WI38 (cell line): ENCODE measurements at regions not wholly inside any gene's neighbourhood (a gene's known extent, or its start where the extent isn't known, plus 50 kb on each side); places are given as distances from the start of the nearest gene placed in this dataset.
"Not testable (repeated sequence)": the region's sequence is repeated elsewhere in the genome, so short reads cannot be mapped to it uniquely, and the experiment has no call there.

Experiments
- H3K4me3 ChIP-seq: 2 replicates; pipeline ENCODE4 v1.5.1; 2011; ENCODE audit warnings: low read depth, mild to moderate bottlenecking, control low read depth, low read length
- TF ChIP-seq, protein P1 (sequence below): IDR thresholded peaks from 2 replicates; pipeline ENCODE4 v1.5.1; 2012; ENCODE audit warnings: low read depth, mild to moderate bottlenecking, control low read depth, low read length

- not testable (repeated sequence) for H3K4me3 ChIP-seq
Observed at GRCh38 chr21:32823296-32823695, 51.7 kb upstream of the PAXBP1 start.

DNA sequence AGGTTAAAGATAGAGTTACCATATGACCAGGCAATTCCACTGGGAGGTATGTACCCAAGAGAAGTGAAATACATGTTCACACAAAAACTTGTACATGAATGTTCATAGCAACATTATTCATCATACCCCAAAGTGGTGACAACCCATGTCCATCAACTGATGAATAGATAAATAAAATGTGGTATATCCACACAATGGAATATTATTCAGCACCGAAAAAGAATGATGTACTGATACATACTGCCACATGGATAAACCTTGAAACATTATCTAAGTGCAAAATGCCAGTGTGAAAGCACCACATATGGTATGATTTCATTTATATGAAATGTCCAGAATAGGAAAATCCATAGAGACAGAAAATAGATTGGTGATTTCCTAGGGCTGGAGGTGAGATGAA lies 53.4 kb upstream of the PAXBP1 start:
- H3K4me3 ChIP-seq, result no peak overlapping the region
- TF ChIP-seq, protein P1, sequence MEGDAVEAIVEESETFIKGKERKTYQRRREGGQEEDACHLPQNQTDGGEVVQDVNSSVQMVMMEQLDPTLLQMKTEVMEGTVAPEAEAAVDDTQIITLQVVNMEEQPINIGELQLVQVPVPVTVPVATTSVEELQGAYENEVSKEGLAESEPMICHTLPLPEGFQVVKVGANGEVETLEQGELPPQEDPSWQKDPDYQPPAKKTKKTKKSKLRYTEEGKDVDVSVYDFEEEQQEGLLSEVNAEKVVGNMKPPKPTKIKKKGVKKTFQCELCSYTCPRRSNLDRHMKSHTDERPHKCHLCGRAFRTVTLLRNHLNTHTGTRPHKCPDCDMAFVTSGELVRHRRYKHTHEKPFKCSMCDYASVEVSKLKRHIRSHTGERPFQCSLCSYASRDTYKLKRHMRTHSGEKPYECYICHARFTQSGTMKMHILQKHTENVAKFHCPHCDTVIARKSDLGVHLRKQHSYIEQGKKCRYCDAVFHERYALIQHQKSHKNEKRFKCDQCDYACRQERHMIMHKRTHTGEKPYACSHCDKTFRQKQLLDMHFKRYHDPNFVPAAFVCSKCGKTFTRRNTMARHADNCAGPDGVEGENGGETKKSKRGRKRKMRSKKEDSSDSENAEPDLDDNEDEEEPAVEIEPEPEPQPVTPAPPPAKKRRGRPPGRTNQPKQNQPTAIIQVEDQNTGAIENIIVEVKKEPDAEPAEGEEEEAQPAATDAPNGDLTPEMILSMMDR, result no peak

DNA sequence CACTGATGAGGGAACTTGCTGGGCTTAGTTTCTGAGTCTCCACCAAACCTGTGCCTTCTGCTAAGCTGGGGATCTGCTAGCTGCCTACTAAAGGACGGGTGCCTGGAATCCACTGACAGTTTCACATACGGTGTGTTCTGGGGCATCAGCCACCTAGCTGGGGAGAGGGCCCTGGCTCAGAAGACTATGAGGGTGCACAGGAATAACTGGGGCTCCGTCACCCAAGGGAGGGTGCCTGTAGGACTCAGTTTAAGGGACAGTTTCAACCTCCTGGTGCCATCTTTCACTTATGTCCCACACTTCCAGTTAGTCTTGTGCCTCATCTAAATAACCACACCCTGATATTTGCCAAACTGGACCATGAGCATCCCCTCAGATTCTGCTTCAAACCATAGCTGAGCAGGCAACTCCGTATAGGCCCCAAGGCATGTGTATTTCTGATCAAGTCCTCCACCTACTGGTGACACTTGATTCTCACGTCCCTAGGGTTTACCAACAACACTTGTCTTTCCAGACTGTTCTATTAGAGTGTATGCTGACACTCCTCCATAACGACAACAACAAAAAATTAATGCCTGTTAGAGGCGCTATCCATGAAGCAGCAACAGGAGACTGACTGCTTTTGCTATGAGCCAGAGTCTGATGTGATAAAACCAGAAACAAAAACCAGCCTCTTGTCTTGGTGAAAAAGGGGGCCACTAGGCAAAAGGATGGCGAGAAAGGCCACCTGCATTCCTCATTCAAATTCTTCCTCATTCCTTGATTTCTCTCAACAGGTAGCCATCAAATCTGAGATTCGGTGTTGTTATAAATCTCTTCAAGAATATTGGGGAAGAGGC lies 55.0 kb upstream of the PAXBP1 start:
- no peak overlapping the region for H3K4me3 ChIP-seq
- TF ChIP-seq, protein P1, result peak; percentile 36; the same call in 1 of the 2 replicates

DNA sequence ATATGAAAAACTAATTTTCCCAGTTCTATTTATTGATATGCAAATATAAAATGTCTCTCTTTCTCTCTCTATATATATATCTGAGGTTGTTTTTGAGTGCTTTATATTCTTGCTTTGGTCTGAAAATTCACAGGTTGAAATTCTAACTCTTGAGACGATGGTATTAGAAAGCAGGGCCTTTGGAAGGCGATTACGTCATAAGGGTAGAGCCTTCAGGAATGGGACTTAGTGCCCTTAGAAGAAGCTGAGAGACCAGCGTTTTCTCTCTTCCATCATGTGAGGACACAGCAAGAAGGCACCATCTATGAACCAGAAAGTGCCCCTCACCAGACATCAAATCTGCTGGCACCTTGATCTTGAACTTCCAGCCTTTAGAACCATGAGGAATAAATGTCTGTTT lies 57.4 kb upstream of the PAXBP1 start:
- no peak overlapping the region for H3K4me3 ChIP-seq
- TF ChIP-seq, protein P1, result no peak

- TF ChIP-seq, protein P1, result no peak
Observed at GRCh38 chr21:32829504-32829903, 57.9 kb upstream of the PAXBP1 start.

GRCh38 chr21:32831779-32832178 lies 60.2 kb upstream of the PAXBP1 start:
- not testable (repeated sequence) for H3K4me3 ChIP-seq

More at GRCh38 chr21:32829504-32829903, 57.9 kb upstream of the PAXBP1 start:
- H3K4me3 ChIP-seq, result no peak overlapping the region

DNA sequence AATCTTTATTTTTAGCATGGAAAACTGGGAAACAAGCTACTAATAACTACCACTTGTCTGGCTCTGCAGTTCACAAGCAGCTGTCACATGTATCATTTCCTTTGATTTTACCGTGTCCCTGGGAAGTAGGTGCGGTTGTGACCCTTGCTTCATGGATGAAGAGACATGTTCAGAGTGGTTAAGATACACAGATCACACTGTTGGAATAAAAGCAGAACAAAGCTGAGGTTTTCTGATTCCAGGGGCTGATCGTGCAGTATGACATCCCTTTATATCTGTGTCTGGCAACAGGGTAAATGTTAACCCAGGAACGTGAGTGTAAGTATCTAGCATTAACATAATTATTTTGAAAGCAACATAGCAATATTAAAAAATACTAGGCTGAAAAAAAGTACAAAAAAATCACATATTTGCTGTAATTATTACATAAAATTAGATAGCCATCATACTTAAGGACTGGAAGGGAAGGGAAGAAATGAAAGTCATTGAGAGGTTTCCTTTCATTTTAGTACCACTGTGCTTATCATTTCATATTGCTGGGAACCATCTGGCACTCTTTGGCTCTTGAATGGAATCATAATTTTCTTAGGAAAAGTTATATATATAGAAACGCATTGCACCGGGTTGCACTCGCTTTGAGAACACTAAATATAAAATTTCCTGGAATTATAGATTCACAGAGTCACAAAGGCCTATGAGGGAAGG lies 62.8 kb upstream of the PAXBP1 start:
- TF ChIP-seq, protein P1, result no peak

GRCh38 chr21:32834916-32835235 lies 63.3 kb upstream of the PAXBP1 start:
- TF ChIP-seq, protein P1, result no peak
- H3K4me3 ChIP-seq, result no peak overlapping the region

More for the DNA sequence above, 62.8 kb upstream of the PAXBP1 start:
- no peak overlapping the region for H3K4me3 ChIP-seq
